NCI-H446 treated with DMSO at 0.1 percent for 48 hours (cell line): ENCODE measurements at regions not wholly inside any gene's neighbourhood (a gene's known extent, or its start where the extent isn't known, plus 50 kb on each side); places are given as distances from the start of the nearest gene placed in this dataset.
A peak's percentile ranks its signal among the peaks of the same experiment; 100 is the strongest.
"Not testable (repeated sequence)": the region's sequence is repeated elsewhere in the genome, so short reads cannot be mapped to it uniquely, and the experiment has no call there.

Experiments
- DNase-seq: peaks from one replicate; lab custom pipeline; 2025; lab: John Stamatoyannopoulos, UW

DNA sequence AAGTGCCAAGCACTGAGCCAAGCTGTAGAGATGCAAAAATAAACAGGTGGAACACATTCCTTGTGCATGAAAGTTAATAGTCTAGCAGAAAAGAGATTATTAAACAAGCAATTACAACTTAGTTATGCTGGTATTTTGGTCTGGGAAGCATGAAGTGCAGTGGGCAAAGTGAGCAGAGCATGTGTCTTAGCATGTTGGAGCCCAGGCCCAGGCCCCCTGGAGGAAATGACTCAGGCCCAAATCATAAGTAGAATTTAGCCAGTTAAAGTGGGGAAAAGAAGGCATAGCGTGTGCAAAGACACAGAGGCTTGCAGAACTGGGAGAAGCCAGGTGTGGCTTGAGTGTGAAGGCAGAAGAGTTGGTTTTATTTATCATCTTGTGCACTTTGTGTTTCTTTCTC, 163.8 kb upstream of the ATP11B start:
- DNase-seq = no peak

GRCh38 chr3:182631183-182632076, 161.9 kb upstream of the ATP11B start:
- DNase-seq = no peak

GRCh38 chr3:182632077-182632393, 161.3 kb upstream of the ATP11B start:
- DNase-seq = no peak

DNA sequence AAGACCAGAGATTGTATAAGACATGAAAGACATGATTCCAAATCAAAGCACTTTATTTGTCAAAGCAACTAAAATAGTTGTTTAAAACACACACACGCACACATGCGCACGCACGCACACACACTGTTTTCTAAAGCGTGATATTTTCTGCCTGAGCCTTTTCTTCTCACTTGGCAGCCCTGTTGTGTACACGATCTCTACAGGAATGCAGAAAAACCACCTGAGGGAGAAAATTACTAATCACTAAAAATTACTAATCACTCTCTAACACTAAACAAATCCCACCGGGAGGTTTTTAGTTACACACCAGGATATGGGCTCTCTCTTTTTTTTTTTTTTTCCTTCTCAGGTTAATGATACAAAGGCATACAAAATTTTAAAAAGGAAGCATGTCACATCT, 160.1 kb upstream of the ATP11B start:
- DNase-seq = no peak

DNA sequence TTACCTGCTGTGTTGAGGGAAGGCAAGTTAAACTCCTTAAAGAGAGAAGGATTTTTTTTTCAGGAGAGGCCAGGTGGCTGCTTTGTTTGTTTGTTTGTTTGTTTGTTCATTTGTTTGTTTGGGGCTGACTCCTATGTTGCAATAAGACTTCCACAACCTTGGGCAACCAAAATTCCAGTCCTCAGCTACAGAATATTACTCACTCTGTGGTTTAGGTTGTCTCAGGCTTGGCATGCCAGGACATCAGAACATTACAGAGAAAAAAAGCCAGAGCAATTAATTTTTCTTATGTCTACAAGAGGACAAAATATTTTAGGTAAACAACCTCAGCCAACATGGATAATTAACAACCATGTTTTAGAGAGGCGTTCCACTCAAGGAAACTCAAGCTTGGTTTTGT, 156.7 kb upstream of the ATP11B start:
- no peak for DNase-seq

GRCh38 chr3:182637350-182638110, 155.8 kb upstream of the ATP11B start:
- no peak for DNase-seq

DNA sequence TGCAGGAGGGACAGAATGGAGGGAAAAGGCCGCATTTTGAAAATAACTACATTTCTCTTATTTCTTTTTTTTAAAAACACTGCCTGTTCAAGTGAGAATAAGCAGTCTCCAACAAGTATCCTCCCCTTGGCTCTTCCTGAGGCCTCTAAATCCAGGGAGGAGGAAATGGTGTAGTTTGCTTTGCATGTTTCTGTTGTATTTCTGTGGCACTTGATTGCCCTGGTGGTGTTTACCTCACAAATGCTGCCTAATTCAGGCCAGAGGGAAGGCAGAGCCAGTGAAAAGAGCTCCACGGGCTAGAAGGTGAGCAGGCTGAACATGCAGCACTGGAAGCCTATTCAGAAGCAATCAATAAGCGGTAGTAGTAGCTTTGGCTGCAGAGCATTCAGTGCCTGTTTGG, 149.3 kb upstream of the ATP11B start:
- no peak for DNase-seq

GRCh38 chr3:182644790-182645433, 148.4 kb upstream of the ATP11B start:
- no peak for DNase-seq

DNA sequence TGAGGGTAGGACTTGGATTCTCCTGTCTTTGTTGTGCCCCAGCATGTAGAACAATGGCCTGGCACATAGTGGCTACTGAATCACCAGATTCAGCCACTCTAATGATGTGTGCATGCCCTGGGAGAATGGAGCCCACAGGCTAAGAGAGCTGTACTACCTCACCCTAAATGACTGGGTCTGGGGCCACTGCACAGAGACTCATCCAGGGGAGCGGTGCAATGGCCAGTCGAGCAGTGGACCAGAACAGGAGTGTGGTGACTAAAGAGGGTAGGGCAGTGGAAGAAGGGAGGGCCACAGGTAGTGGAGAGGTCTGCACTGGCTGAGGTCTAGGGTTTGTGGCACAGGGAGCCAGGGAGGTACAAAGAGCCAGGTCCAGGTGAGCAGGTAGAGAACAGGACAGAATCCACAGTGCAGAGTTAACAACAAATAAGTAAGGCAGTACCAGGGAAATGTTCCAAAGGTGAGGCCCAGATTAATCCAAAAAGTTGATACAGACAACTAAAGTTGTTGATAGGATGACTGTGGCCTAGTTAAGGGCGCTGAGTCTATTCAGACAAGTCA, 142.7 kb upstream of the ATP11B start:
- no peak for DNase-seq

DNA sequence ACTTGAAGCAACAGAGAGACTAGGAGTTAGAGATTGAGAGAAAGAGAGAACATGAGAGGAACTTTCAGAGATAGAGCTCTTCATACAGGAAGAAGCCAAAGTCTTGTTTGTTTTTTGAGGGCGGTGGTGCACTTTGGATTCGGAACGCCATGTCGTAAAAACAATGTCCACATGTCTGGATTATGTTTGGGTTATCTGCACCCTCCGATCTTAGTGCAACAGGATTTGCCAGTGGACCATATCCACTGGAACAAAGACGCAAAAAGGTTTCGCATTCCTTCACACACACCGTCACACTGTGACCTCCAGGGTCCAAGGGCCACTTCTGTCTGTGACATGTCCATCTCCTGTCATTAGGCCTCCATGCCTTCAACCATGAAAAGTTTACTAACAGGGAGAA, 141.8 kb upstream of the ATP11B start:
- DNase-seq = no peak

DNA sequence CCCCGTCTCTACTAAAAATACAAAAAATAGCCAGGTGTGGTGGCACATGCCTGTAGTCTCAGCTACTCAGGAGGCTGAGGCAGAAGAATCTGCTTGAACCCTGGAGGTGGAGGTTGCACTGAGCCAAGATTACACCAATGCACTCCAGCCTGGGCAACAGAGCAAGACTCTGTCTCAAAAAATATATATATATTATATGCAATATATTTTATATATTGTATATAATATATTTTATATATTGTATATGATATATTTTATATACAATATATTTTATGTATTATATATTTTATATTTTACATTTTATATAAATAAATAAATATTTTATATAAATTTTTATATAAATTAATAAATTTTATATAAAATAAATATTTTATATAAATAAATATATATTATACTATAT, 140.2 kb upstream of the ATP11B start:
- not testable (repeated sequence) for DNase-seq

DNA sequence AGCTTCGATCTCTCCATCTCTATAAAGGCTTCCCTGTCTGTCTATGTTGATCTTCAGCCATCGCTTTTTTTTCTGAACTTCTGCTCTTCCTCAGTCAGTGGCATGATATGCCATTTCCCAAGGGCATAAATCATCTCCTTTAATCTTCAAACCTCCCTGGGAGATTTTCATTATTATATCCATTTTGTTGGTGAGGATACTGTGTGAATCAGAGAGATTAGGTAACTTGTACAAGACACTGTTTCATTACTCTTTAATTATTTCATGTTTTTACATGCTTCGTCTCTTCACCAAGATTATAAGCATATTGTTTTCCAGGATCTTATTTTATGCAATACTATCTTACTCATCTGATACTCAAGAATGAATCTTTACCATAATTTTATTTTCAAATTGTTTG, 124.8 kb upstream of the ATP11B start:
- DNase-seq = no peak

GRCh38 chr3:182668974-182669373, 124.3 kb upstream of the ATP11B start:
- no peak for DNase-seq

DNA sequence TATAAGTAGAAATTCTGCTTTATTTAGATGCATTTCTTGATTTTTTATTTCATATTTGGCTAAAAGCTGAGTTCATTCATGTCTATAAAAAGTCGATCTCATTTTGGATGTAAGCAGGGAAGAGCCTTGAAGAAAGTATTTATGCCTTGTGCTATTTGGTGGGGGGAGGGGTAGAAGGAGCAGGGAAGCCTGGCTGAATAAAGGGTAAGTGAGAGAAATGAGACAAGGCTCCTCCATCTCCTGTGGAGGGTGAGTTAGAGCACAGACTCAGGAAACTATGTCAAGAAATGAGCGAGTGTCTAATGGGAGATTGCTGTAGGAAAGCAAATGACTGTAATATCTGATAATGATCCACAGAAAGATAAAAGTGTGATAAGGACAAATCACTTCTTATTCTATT, 121.8 kb upstream of the ATP11B start:
- no peak for DNase-seq

DNA sequence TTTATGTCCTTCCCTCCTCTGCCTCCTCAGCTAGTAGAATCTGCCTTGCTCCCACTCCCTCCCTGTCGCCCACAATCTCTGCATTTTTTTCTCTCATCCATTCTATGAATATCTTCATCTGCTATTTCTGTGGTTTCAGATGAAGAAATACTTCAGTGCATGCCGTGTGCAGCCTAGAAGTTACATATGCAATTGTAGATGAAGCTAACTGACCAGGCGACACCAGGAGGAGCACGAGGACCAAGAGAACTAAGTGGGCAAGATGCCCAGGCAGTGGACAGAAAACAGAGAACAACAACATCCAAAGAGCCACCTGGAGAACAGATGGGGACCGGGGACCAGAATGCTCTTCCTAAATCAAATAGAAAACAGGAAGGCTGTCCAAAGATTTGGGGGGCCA, 121.4 kb upstream of the ATP11B start:
- no peak for DNase-seq

DNA sequence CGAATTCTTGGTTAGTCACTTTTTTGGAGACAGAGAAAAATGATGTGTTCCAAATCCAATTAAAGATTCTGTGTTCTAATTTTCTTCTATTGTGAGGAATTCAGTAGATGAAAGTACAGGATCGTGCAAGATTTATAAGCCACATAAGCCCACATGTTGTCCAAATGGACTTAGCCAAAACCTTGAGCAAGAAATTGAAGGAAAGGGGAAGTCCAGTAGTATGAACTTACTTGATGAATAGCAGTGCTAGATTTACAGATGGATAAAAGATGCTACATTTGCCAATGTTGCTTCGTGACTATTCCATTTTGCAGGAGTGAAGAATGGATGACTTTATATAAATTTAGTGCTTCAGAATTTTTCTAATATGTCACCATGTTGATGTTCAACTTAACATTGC, 120.0 kb upstream of the ATP11B start:
- DNase-seq = no peak

- no peak for DNase-seq
Observed at GRCh38 chr3:182682263-182683241, 110.8 kb upstream of the ATP11B start.

DNA sequence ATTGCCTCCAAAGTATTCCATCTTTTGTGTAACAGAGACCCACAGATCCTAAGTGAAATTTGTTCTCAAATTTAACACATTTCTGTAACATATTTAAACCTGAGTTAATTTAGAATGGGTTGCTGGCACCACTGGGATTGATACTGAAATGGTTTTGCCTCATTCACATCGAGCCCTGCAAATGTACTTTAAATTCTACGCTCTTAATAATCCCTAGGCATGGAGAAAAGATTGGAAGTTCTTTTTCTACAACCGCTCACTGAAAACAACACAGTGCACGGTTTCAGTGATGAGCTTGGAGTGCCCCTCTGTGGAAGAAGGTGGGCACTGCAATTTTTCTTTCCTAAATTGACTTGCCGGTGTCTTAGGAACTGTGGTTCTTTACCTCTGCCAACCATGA, 109.9 kb upstream of the ATP11B start:
- peak; percentile 49 for DNase-seq

DNA sequence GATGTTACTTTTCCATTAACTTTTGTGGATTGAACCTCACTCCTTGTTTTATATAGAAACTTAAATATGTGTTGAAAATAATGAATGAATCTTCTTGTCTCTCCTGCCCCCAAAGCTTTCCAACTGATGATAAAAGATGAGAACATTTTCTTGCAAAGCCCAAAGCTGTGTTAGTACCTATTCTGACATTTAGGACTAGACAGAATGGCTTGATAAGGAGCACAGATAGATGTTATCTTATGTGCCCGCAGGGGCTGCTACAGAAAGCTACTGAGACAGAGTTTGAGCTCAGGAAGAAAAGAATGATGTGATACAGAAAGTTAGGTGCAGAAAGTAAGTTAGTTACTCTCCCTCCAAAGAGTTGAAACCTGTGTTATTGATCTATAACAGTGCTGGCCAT, 109.4 kb upstream of the ATP11B start:
- no peak for DNase-seq

GRCh38 chr3:182686033-182686886, 107.0 kb upstream of the ATP11B start:
- DNase-seq = no peak

DNA sequence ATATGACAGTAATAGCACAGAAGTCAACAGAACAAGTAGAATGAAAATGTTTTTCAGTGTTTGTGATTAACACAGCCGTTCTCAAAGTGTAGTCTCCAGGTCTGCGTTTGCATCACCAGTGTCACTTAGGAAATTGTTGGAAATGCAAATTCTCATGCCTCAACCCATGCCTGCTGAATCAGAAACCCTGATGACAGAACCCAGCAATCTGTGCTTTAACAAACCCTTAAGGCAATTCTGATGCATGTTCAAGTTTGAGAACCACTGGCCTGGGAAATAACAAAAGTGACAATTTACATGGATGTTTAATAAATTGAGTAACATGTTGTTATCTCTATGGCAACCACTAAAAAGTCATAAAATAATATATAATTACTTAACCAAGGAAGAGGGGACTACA, 103.1 kb upstream of the ATP11B start:
- no peak for DNase-seq
